Effector memory CD4-positive, alpha-beta T cell (primary cell): ENCODE measurements at regions not wholly inside any gene's neighbourhood (a gene's known extent, or its start where the extent isn't known, plus 50 kb on each side); places are given as distances from the start of the nearest gene placed in this dataset.
"Not testable (repeated sequence)": the region's sequence is repeated elsewhere in the genome, so short reads cannot be mapped to it uniquely, and the experiment has no call there.

Experiments used
- DNase-seq, 3 donors: peaks; one replicate each; pipeline ENCODE4 v3.0.0-alpha.2; 2020
- H3K27ac ChIP-seq: 2 replicates; pipeline ENCODE4 v1.7.0; 2013; ENCODE audit warnings: mild to moderate bottlenecking, low read length, moderate library complexity; ENCODE audit not compliant: insufficient read depth, poor library complexity, severe bottlenecking
- H3K27me3 ChIP-seq: replicated peaks from 2 replicates; pipeline ENCODE4 v1.7.0; 2013; ENCODE audit warnings: mild to moderate bottlenecking, low read length; ENCODE audit not compliant: insufficient read depth, control insufficient read depth, poor library complexity, severe bottlenecking
- H3K36me3 ChIP-seq: 2 replicates; pipeline ENCODE4 v1.7.0; 2013; ENCODE audit warnings: mild to moderate bottlenecking, low read length, moderate library complexity; ENCODE audit not compliant: control insufficient read depth, insufficient read depth
- H3K4me1 ChIP-seq: 2 replicates; pipeline ENCODE4 v1.7.0; 2013; ENCODE audit warnings: low read length, mild to moderate bottlenecking; ENCODE audit not compliant: control insufficient read depth, insufficient read depth, poor library complexity, severe bottlenecking
- H3K4me3 ChIP-seq: 2 replicates; pipeline ENCODE4 v1.7.0; 2013; ENCODE audit warnings: low read length, low read depth, mild to moderate bottlenecking; ENCODE audit not compliant: insufficient read depth, poor library complexity, severe bottlenecking
- H3K9me3 ChIP-seq: 2 replicates; pipeline ENCODE4 v1.7.0; 2013; ENCODE audit warnings: mild to moderate bottlenecking, low read length, moderate library complexity; ENCODE audit not compliant: control insufficient read depth

GRCh38 chr11:37282367-37282766 lies 684.3 kb upstream of the RAG2 start:
- no peak overlapping the region for H3K27ac ChIP-seq
- peaks cover 3% of the 10 kb centered on the region for H3K9me3 ChIP-seq
- no peak for DNase-seq
- H3K36me3 ChIP-seq: no peaks in the 10 kb centered on the region
- H3K4me1 ChIP-seq: no peaks in the 10 kb centered on the region
- no peaks in the 10 kb centered on the region for H3K27me3 ChIP-seq
- no peak overlapping the region for H3K4me3 ChIP-seq

- Histone ChIP-seq H3K4me1 (no peaks in the 10 kb centered on the region), H3K4me3 (no peak overlapping the region), H3K27me3 (no peaks in the 10 kb centered on the region), H3K36me3 (no peaks in the 10 kb centered on the region), H3K9me3 (peaks cover 3% of the 10 kb centered on the region), H3K27ac (no peak overlapping the region)
- DNase-seq: no peak
Measured at GRCh38 chr11:37280200-37280599, 682.2 kb upstream of the RAG2 start.

- Histone ChIP-seq H3K27ac (no peak overlapping the region), H3K4me1 (no peaks in the 10 kb centered on the region), H3K27me3 (no peaks in the 10 kb centered on the region), H3K9me3 (peaks cover 3% of the 10 kb centered on the region), H3K4me3 (no peak overlapping the region), H3K36me3 (no peaks in the 10 kb centered on the region)
- DNase-seq: no peak
Measured at GRCh38 chr11:37277896-37278465, 679.9 kb upstream of the RAG2 start.

DNA sequence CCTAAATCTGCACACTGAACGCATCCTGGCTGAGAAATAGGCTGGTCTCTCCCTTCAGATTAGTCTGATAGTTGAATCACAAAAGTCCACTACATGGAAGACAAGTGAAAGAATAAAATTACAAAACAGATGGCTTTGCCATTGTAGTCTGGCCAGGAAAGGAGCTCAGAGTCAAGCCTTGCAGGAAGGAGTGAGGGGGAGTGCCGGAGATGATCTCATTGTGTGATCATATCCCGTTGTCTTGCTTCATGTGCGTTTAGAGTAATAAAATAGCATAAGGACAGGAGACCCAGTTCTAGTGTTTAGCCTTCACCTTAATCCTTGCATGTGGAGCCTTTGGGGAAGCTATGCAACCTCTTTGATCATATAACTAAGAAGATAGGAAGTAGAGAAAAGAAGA lies 666.7 kb upstream of the RAG2 start:
- DNase-seq: no peak
- no peaks in the 10 kb centered on the region for H3K4me1 ChIP-seq
- H3K9me3 ChIP-seq: no peaks in the 10 kb centered on the region
- no peak overlapping the region for H3K27ac ChIP-seq
- H3K4me3 ChIP-seq: no peak overlapping the region
- H3K36me3 ChIP-seq: no peaks in the 10 kb centered on the region
- H3K27me3 ChIP-seq: no peaks in the 10 kb centered on the region

DNA sequence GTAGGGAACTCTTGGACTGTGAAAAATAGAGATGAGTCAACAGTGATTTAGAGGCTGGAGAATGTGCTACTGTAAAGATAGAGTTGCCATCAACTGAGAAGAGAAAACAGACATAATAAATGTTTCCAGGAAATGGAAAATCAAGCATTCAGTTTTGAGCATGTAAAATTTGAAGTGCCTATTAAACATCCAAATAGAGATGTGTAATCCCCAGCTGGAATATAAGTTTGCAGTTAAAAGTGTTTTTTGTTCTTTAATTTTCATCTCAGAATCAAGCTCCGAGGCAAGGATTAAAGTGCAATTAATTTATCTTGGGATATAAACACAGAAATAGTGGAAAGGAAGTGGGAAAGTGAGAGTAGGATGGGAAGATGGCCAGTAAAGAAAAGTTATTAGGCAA lies 666.0 kb upstream of the RAG2 start:
- Histone ChIP-seq H3K36me3 (no peaks in the 10 kb centered on the region), H3K4me1 (no peaks in the 10 kb centered on the region), H3K9me3 (no peaks in the 10 kb centered on the region), H3K27me3 (no peaks in the 10 kb centered on the region), H3K27ac (no peak overlapping the region), H3K4me3 (no peak overlapping the region)
- DNase-seq: no peak

- H3K27ac ChIP-seq, H3K36me3 ChIP-seq, H3K27me3 ChIP-seq, H3K4me3 ChIP-seq, DNase-seq, H3K4me1 ChIP-seq, H3K9me3 ChIP-seq: not testable (repeated sequence)
Measured at GRCh38 chr11:37263467-37263866, 665.4 kb upstream of the RAG2 start.

GRCh38 chr11:37259734-37260133 lies 661.7 kb upstream of the RAG2 start:
- H3K9me3 ChIP-seq: no peaks in the 10 kb centered on the region
- H3K27ac ChIP-seq: no peak overlapping the region
- H3K27me3 ChIP-seq: no peaks in the 10 kb centered on the region
- DNase-seq: no peak
- no peaks in the 10 kb centered on the region for H3K36me3 ChIP-seq
- no peaks in the 10 kb centered on the region for H3K4me1 ChIP-seq
- H3K4me3 ChIP-seq: no peak overlapping the region

DNA sequence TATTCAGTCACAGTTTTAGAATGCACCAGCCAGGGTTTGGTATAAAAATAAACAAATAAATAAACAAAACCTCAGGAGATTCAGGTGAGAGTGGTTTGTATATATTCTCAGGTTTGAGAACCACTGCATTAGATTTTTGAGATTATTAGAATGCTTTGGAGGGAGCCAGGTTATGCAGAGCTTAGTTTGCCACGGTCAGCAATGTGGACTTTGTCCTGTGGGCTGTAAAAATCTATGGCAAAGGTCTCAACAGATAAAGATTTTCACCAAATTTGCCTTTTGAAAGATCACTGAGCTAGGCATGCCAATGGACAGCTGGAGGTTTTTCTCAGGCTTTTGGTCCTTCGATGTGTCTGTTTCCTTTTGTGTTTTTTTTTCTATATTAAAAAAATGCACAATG lies 650.1 kb upstream of the RAG2 start:
- no peak for DNase-seq
- no peak overlapping the region for H3K4me3 ChIP-seq
- H3K27me3 ChIP-seq: no peaks in the 10 kb centered on the region
- no peaks in the 10 kb centered on the region for H3K9me3 ChIP-seq
- H3K36me3 ChIP-seq: no peaks in the 10 kb centered on the region
- H3K4me1 ChIP-seq: no peaks in the 10 kb centered on the region
- H3K27ac ChIP-seq: no peak overlapping the region

DNA sequence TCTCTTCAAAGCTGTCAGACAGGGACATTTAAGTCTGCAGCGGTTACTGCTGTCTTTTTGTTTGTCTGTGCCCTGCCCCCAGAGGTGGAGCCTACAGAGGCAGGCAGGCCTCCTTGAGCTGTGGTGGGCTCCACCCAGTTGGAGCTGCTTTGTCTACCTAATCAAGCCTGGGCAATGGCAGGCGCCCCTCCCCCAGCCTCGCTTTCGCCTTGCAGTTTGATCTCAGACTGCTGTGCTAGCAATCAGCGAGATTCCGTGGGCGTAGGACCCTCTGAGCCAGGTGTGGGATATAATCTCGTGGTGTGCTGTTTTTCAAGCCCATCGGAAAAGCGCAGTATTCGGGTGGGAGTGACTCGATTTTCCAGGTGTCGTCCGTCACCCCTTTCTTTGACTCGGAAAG lies 648.1 kb upstream of the RAG2 start:
- H3K4me3 ChIP-seq, DNase-seq, H3K36me3 ChIP-seq, H3K27ac ChIP-seq, H3K4me1 ChIP-seq, H3K9me3 ChIP-seq, H3K27me3 ChIP-seq: not testable (repeated sequence)

GRCh38 chr11:37230865-37231264 lies 632.8 kb upstream of the RAG2 start:
- no peak overlapping the region for H3K4me3 ChIP-seq
- DNase-seq: no peak
- H3K27ac ChIP-seq: no peak overlapping the region
- no peaks in the 10 kb centered on the region for H3K27me3 ChIP-seq
- no peaks in the 10 kb centered on the region for H3K4me1 ChIP-seq
- H3K36me3 ChIP-seq: no peaks in the 10 kb centered on the region
- no peaks in the 10 kb centered on the region for H3K9me3 ChIP-seq

DNA sequence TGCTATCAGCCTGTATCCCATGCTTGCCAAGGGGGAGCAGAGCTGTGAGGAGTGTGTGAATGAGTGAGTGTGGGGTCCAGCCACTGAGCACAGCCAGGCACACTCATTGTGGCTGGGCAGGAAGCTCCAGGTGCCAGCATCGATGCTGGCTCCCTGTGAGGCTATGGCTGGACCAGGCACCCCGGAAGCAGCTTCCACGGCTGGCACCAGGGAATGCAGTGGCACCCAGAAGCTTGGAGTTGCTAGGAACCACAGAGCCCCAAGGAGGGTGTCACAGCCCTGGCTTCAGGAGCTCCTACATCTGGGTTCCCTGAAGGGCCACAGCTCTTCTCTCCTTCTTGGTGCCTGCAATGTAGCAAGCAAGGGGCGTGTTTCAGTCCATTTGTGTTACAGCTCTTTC lies 625.9 kb upstream of the RAG2 start:
- no peak for DNase-seq
- Histone ChIP-seq H3K4me3 (no peak overlapping the region), H3K9me3 (no peaks in the 10 kb centered on the region), H3K27me3 (no peaks in the 10 kb centered on the region), H3K4me1 (no peaks in the 10 kb centered on the region), H3K36me3 (no peaks in the 10 kb centered on the region), H3K27ac (no peak overlapping the region)
